K562 (cell line): ENCODE measurements at regions not wholly inside any gene's neighbourhood (a gene's known extent, or its start where the extent isn't known, plus 50 kb on each side); places are given as distances from the start of the nearest gene placed in this dataset.

Experiments used
- DNMT1 ChIP-seq: fragments of 450-650 bp; IDR thresholded peaks from 2 replicates; pipeline ENCODE4 v1.6.1; 2016; ENCODE audit warnings: antibody characterized with exemption, mild to moderate bottlenecking
- MAX ChIP-seq: sonication (generic); formaldehyde crosslinking; IDR thresholded peaks from 2 replicates; pipeline ENCODE4 v1.9.0; 2022; ENCODE audit warnings: mild to moderate bottlenecking, missing genetic modification reagents

GRCh38 chr1:80282536-80282935 lies 1276.0 kb upstream of the ADGRL4 start:
- no peak for TF ChIP-seq MAX (CRISPR knock-in tag)
- TF ChIP-seq DNMT1 = no peak
